GM12865 (cell line): ENCODE measurements at regions not wholly inside any gene's neighbourhood (a gene's known extent, or its start where the extent isn't known, plus 50 kb on each side); places are given as distances from the start of the nearest gene placed in this dataset.
A peak's percentile ranks its signal among the peaks of the same experiment; 100 is the strongest.

ENCODE experiments used
- DNase-seq: peaks from one replicate; pipeline ENCODE4 v3.0.0; 2010; ENCODE audit warnings: low read depth
- H3K4me3 ChIP-seq: 2 replicates; pipeline ENCODE4 v1.5.1; 2011; ENCODE audit warnings: mild to moderate bottlenecking, low read depth, low read length, control low read depth
- TF ChIP-seq, protein P1 (sequence below): IDR thresholded peaks from 2 replicates; pipeline ENCODE4 v1.5.1; 2011; ENCODE audit warnings: low read length, control low read depth, low read depth, inconsistent platforms; ENCODE audit not compliant: insufficient read depth; ENCODE audit errors: missing control alignments

DNA sequence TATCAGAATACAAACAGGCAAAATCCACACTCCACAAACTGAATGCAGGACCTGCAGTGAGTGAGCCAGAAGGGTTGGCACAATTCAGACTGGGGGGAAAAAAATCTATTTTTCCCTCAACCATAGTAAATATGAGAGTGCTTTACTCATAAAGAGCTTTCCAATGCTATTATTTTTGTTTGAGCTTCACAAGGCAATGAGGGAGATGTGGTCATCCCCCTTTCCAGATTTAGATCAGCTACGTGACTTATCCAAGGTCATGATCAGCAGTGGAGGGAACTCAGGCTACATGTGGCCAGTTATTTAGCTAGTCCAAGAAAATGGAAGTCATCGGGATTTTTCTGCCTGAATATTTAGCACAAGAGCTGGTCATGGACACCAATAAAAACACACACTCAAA is 120.4 kb upstream of the KLF7 start:
- H3K4me3 ChIP-seq: peak overlapping the region; percentile 6; the same call in 1 of the 2 replicates
- TF ChIP-seq, protein P1, sequence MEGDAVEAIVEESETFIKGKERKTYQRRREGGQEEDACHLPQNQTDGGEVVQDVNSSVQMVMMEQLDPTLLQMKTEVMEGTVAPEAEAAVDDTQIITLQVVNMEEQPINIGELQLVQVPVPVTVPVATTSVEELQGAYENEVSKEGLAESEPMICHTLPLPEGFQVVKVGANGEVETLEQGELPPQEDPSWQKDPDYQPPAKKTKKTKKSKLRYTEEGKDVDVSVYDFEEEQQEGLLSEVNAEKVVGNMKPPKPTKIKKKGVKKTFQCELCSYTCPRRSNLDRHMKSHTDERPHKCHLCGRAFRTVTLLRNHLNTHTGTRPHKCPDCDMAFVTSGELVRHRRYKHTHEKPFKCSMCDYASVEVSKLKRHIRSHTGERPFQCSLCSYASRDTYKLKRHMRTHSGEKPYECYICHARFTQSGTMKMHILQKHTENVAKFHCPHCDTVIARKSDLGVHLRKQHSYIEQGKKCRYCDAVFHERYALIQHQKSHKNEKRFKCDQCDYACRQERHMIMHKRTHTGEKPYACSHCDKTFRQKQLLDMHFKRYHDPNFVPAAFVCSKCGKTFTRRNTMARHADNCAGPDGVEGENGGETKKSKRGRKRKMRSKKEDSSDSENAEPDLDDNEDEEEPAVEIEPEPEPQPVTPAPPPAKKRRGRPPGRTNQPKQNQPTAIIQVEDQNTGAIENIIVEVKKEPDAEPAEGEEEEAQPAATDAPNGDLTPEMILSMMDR: no peak
- peak; percentile 59 for DNase-seq

DNA sequence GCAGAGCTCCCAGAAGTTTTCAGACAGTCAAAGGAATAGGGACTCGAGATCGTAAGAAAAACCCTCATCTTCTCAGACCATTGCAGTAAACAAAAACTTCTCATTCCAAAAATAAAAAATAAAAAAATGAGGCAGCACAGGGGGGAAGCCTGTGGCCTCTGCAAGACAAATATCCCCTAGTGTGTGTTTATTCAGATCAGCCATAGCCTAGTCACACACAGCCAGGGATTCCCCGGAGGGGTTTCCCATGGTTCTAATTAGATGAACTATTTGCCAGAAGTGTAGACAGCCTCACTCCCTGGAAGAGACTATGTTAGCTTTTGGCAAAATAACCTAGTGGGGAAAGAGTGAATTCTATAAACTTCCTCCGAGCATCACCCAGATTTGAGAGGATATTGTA is 122.9 kb upstream of the KLF7 start:
- TF ChIP-seq, protein P1: no peak
- H3K4me3 ChIP-seq: no peak overlapping the region
- DNase-seq: peak; percentile 72

DNA sequence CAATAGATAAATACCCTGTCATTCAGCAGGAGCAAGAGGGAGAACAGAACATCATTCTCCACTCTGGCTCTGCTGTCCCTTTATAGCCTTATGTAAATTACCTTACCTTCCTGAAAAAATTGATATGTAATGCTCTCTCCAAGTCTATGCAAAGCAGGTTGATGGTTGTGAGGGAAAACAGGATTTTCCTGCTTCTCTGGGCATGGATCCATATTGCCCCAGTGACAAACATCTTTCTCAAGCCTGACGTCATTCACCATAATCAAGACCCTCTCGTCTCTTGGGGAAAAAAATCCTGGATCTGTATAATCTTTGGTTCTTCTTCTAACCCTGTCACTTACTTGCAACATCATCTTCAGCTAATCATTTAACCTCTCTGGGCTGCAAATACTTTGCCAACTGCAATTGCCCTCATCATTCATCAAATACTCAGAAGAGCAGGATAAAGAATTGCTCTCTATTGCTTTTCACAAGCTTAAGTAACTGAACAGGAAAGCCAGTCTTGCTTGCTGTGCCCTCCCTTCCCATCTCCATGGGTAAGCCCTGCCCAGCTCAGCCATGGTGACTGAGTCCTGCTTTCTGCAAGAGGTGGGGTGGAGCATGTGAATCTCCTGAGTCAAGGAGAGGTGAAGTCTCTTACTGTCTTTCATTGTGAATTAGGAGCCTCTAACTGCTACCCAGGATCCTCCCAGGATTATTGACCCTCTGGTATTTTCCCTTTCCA is 123.7 kb upstream of the KLF7 start:
- DNase-seq: peak; percentile 4

DNA sequence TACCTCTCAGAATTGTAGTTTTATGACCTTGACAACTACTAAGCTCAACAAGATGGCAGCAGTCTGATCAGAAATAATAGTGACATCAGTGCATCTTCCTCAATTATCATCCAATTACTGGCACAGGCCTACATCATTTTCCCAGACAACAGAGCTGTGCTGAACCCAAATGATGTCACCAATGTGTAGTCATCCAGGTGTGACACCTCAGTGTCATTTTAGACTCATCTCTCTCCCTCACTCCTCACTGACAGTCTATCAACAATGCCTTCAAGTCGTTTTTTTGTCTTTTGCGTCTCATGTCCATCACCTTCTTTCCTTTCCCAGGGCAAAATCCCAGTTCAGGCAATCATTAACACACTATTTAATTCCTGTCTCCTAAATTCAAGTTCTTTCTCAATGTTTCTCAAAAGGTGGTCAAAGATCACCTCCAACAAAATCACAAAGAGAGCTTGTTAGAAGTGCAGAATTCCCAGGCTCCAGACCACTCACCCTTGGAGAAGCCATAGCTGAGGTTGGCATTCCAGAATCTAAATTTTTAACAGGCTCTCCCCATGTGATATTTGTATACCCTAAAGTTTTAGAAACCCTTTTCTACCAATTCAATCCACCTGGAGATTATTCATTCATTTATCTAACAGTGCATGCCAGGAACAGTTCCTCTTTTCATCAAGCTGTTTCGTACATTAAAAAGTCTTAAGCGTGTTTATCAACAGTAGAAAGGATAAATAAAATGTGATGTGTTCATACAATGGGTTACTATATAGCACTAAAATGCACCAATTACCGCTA is 125.3 kb upstream of the KLF7 start:
- no peak overlapping the region for H3K4me3 ChIP-seq
- peak; percentile 11 for DNase-seq
- TF ChIP-seq, protein P1: no peak

More for the DNA sequence above, 123.7 kb upstream of the KLF7 start:
- no peak overlapping the region for H3K4me3 ChIP-seq
- TF ChIP-seq, protein P1: no peak

DNA sequence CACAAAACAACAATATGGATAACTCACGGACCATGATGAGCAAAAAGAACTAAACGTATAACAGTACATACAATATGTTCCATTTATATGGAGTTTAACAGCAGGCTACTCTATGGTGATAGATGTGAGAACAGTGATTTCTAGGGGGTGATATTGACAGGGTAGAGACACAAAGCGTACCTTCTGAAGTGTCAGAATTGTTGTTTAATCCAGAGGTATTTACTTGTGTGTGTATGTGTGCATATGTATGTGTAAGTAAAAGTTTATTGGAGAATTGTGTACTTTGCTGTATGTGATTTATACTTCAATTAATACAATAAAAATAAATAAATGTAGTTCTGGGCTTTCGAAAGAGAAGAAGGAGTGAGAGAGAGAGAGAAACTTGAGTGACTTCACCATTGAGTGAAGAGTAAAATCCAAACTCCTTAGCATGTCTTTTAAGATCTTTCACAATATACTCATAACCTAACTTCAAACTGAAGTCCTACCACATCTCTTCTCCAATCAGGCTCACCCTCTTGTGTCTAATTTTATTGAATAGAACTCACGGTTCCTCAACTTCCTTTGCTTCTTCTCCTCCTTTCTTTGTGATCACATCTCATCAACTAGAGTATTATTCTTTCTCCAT is 126.0 kb upstream of the KLF7 start:
- no peak overlapping the region for H3K4me3 ChIP-seq
- TF ChIP-seq, protein P1: no peak
- DNase-seq: peak; percentile 35

DNA sequence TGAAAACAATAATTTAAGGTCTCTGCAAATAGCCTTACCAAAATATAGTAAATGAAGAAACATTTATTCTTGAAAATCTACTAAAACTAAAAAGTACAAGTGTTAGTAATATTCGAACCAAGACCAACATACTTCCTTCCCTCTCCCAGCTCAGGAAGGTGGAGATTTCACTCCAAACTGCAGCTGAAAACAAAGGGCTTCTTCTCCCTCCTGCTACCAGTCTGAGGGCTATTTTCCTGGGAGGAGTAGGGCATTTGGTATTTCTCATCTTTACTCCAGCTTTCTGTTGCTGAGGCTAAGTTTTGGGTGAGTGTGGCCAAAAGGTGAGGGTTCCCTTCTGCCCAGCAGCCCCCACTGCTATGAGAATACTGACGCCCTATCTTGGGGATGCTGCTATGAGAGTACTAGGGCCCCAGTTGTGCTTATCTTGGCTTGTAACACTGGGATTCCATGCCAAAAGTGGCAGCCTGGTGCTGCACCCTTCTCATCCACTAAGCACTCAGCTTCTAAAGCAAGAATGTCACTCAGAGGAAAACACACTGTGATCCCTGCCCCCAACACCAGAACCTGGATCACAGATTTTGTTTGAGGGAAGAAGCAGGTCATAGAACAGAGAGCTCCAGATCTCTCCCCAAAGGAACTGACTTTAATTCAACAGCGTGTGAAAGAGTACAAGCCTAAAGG is 130.7 kb upstream of the KLF7 start:
- TF ChIP-seq, protein P1: no peak
- DNase-seq: no peak
- no peak overlapping the region for H3K4me3 ChIP-seq
